Sciatic nerve (tissue), 2 donors: ENCODE measurements at regions not wholly inside any gene's neighbourhood (a gene's known extent, or its start where the extent isn't known, plus 50 kb on each side); places are given as distances from the start of the nearest gene placed in this dataset.
"Not testable (repeated sequence)": the region's sequence is repeated elsewhere in the genome, so short reads cannot be mapped to it uniquely, and the experiment has no call there.

Source experiments
- ATAC-seq: fragments of 200-7000 bp; cut with Tn5 transposase; one replicate; pipeline ENCODE4 v1.9.1; 2020; ENCODE audit warnings: mild to moderate bottlenecking, moderate library complexity
- DNase-seq: peaks from one replicate; pipeline ENCODE4 v3.0.0-alpha.2; 2020; ENCODE audit warnings: low spot score
- intact Hi-C: fragments of 100-400 bp; cut with DNase I; formaldehyde crosslinking; loops from one replicate; pipeline ENCODE4 v1.14.2; 2022
- donor health status: DM: no; HTN: no; CAD: no.
- donor health status: DM: no; HTN: no; CAD: no.

DNA sequence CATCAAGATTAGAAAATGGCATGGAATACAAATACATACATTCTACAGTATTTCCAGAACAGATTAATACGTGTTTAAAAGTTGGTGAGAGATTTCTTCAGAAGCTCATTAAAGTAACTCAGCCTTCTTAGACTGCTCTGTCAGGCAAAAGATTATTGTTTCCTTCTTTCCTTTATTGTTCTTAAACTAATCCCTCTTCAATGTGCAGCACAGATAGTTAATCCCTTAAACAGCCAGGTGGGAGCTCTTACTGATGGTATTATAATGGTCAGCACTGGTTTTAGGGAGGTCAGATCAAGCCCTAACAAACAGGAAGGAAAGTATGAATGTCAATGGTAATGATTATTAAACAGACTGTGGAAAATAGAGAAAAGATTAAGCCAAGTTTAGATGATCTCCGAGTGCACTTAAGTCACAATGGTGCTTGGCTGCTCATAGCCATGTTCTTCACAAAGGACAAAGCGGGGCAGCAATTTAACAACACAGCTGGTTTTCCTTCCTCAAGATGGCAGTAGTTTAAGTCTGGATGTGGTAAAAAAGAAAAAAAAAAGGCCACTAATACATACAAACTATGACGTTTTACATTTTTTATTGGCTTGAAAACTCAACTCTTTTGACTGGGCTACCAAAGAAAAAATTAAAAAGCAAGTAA is 992.6 kb downstream of the PCDH9 start:
- intact Hi-C loops = no loop called here

GRCh38 chr13:66234159-66234558 is 996.0 kb downstream of the PCDH9 start:
- no peak for DNase-seq
- intact Hi-C loops = no loop called here
- ATAC-seq = no peak

More for the DNA sequence above, 992.6 kb downstream of the PCDH9 start:
- ATAC-seq (no peak), DNase-seq (no peak)

GRCh38 chr13:66231958-66232357 is 998.2 kb downstream of the PCDH9 start:
- ATAC-seq, DNase-seq, intact Hi-C loops: not testable (repeated sequence)

DNA sequence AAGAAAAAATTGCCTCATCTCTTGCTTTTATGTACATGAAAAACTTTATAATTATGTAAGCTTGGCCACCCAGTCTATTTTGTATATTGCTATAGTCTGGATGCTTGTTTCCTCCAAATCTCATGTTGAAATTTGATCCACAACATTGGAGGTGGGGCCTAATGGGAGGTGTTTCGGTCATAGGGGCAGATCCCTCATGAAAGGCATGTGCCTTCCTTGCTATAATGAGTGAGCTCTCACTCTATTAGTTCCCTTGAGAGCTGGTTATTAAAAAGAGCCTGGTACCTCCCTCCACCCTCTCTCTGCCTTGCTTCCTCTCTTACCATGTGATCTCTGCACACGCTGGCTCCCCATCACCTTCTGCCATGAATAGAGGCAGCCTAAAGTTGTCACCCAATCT is 1005.1 kb downstream of the PCDH9 start:
- no peak for ATAC-seq
- intact Hi-C loops = no loop called here
- DNase-seq = no peak

DNA sequence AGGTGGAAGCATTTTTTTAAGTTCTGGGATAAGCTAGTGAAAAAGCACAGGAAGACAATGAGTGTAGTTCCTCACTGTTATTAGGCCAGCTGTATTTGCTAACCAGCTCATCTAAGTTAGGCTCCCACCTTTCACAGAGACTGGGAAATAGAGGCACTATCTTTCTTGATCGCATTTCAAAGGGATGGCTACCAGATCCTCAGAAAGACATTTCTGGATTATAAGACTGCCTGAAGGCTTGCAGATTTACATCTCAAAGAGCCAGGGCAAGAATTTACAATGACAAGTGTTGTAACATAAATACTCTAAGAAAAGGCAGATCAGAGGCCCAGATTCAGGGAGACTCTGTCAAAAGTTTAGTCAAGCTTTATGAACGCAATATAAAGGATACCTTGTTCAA is 1005.5 kb downstream of the PCDH9 start:
- DNase-seq (no peak), ATAC-seq (no peak)
- intact Hi-C loops = no loop called here

- ATAC-seq (no peak), DNase-seq (no peak)
- intact Hi-C loops = no loop called here
Observed at GRCh38 chr13:66222926-66223325, 1007.2 kb downstream of the PCDH9 start.

- DNase-seq (no peak), ATAC-seq (no peak)
- intact Hi-C loops = no loop called here
Observed at GRCh38 chr13:66222127-66222526, 1008.0 kb downstream of the PCDH9 start.

DNA sequence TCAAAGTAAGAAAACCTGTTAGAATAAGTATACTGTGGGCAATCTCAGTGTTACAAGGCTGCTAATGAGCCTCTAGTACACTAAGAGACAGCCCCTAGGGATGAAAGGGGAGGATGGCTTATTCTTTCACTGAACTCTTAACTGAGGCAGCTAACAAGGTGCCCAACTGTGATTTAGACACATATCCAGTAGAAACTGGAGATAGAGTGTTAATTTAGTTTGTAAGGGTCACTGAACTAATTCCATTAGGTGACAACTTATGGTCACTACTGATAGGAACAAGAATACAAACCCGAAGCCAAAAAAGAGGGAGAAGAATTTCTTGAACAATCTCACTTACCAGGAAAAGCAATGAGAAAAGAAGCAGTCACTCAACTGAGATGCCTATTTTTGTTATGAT is 1010.6 kb downstream of the PCDH9 start:
- ATAC-seq (no peak), DNase-seq (no peak)
- intact Hi-C loops = no loop called here

- ATAC-seq (no peak), DNase-seq (no peak)
- intact Hi-C loops = no loop called here
Observed at GRCh38 chr13:66218583-66218982, 1011.6 kb downstream of the PCDH9 start.

DNA sequence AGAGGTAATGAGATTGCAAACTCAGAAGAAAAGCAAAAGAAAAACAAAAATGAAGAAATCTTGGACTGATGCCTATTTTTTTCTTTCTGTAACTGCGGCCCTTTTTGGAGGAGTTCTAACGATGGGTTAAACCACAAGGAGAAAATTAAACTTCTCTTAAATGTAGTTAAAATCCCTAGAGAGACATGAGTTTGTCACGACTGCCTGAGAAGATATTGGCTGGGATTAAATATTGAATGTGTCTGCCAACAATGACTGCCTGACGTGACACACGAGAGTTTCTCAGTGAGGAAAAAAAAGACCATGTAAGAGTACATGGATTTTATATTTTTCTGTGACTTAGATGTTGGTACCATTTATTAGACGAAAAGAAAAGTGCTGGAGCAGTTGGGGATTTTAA is 1013.4 kb downstream of the PCDH9 start:
- DNase-seq (no peak), ATAC-seq (no peak)
- intact Hi-C loops = no loop called here

DNA sequence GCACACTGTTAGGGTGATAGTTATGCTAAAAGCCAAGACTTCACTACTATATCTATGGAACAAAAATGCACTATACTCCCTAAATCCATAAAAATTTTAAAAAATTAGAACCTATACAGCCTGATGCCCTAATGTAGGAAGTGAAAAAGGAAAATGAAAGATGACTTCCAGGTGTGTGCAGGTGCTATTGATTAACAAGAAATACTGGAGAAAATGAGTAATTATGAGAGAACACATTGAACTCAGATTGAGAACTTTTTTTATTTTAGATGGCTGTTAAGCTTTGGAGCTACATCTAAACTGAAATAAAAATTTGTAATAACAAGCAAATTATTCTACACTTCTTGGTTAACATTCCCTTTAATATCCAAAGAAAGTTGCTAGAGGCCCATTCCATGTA is 1015.7 kb downstream of the PCDH9 start:
- intact Hi-C loops = no loop called here
- no peak for DNase-seq
- no peak for ATAC-seq

DNA sequence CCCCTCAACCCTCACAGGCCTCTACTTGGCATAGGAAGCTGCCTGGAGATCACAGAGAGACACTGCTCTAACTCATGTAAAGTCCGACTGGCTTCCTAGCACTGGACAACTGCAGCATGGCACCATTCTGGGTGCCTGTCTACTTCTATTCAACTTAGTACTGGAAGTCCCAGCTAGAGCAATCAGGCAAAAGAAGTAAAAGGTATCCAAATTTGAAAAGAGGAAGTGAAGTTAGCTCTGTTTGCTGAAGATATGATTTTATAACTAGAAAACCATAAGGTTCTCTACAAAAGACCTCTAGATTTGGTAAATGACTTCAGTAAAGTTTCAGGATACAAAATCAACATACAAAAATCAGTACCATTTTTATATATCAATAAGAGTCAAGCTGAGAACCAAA is 1017.6 kb downstream of the PCDH9 start:
- ATAC-seq = no peak

GRCh38 chr13:66210677-66211076 is 1019.5 kb downstream of the PCDH9 start:
- intact Hi-C loops = no loop called here
- no peak for DNase-seq
- ATAC-seq = no peak

More for the DNA sequence above, 1017.6 kb downstream of the PCDH9 start:
- no peak for DNase-seq
- intact Hi-C loops = no loop called here

- ATAC-seq (no peak), DNase-seq (no peak)
- intact Hi-C loops = no loop called here
Observed at GRCh38 chr13:66208589-66208988, 1021.5 kb downstream of the PCDH9 start.

GRCh38 chr13:66207610-66208009 is 1022.5 kb downstream of the PCDH9 start:
- ATAC-seq = no peak
- intact Hi-C loops = no loop called here

GRCh38 chr13:66205807-66206206 is 1024.3 kb downstream of the PCDH9 start:
- ATAC-seq (no peak), DNase-seq (no peak)
- intact Hi-C loops = no loop called here

More at GRCh38 chr13:66207610-66208009, 1022.5 kb downstream of the PCDH9 start:
- DNase-seq = no peak

DNA sequence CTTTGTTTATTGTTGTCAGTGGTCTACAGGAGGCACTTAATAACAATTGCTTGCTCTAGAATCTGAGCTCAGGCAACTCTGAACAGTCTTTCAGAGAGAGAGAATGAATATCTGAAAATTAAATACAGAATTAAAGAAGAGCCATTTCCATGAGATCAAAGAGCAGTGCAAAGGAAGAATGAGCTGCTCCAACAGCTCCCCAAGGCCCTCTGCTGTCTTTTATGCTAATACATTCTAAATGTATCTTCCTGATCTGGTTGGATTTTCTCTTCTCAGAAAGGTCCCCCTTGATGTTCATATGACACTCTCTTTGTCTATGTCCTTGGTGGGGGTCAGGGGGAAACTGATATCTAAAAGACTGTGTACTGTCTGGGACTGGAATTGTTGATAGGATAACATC is 1029.6 kb downstream of the PCDH9 start:
- intact Hi-C loops = no loop called here
- DNase-seq (no peak), ATAC-seq (no peak)

DNA sequence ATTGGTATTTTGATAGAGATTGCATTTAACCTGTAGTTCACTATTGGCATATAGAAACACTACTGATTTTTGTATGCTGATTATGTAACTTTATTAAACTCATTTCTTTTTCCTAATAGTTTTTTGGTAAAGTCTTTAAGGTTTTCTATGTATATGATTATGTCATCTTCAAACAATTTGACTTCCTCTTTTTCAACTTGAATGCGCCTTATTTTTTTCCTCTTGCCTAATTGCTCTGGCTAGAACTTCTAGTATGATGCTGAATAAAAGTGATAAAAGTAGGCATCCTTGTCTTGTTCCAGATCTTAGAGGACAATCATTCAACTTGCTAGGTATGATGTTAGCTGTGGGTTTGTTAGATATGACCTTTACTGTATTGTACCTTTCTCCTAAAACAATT is 1034.9 kb downstream of the PCDH9 start:
- intact Hi-C loops = no loop called here
- ATAC-seq (no peak), DNase-seq (no peak)

- no peak for ATAC-seq
- DNase-seq = no peak
- intact Hi-C loops = no loop called here
Observed at GRCh38 chr13:66189986-66190385, 1040.2 kb downstream of the PCDH9 start.

GRCh38 chr13:66180836-66181235 is 1049.3 kb downstream of the PCDH9 start:
- DNase-seq (no peak), ATAC-seq (no peak)
- intact Hi-C loops = no loop called here

DNA sequence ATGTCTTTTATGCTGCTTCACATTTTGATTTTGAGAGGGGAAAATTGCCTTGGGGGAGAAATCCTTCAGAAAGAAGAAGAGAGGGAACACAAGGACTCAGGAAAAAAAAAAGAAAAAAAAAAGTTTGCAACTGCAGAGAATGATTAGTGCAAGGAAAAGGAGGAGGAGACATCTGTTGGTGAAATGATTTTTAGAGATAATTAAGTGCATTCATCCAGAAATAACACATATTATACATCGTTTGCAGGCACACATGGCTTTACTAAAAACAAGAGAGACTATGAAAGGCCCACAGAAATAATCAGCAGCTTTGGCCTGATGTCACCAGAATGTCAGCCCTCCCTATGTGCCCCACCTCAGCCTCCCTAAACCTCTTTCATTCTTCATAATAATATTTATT is 1058.2 kb downstream of the PCDH9 start:
- ATAC-seq (no peak), DNase-seq (no peak)
- intact Hi-C loops = no loop called here
